ENCODE measurements at regions not wholly inside any gene's neighbourhood (a gene's known extent, or its start where the extent isn't known, plus 50 kb on each side); places are given as distances from the start of the nearest gene placed in this dataset.
"Not testable (repeated sequence)": the region's sequence is repeated elsewhere in the genome, so short reads cannot be mapped to it uniquely, and the experiment has no call there.

DNA sequence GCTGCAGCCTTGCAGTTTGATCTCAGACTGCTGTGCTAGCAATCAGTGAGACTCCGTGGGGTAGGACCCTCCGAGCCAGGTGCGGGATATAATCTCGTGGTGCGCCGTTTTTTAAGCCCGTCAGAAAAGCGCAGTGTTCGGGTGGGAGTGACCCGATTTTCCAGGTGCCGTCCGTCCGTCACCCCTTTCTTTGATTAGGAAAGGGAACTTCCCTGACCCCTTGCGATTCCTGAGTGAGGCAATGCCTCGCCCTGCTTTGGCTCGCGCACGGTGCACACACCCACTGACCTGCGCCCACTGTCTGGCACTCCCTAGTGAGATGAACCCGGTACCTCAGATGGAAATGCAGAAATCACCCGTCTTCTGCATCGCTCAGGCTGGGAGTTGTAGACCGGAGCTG is 203.2 kb downstream of the SNCAIP start:
- DNase-seq; H3K27ac ChIP-seq; intact Hi-C loops (cut with DNase I; ENCODE audit: low total_unique reads); H3K36me3 ChIP-seq; H3K27me3 ChIP-seq; H3K9me3 ChIP-seq; H3K4me1 ChIP-seq: not testable (repeated sequence)
- in situ Hi-C loops (cut with MboI; ENCODE audit: low pct_ligation_motif_present in 1 of 4, low pct_unique_long_range_greater_than_20kb in 1 of 4, low sequenced_read_pairs in 3 of 4): loop anchor here in 3 of 4 donors (25.0 kb wide), 4 partner anchors 822 to 1097 kb away; no protein-coding TSS in a partner anchor
- H3K4me3 ChIP-seq: peak overlapping the region in 1 of 4 donors; percentile 12
- 80 to 84% methylated on average over 3 to 23 of the region's 23 CpGs for WGBS, 2 donors (ENCODE audit: low coverage in 1 of 2)

DNA sequence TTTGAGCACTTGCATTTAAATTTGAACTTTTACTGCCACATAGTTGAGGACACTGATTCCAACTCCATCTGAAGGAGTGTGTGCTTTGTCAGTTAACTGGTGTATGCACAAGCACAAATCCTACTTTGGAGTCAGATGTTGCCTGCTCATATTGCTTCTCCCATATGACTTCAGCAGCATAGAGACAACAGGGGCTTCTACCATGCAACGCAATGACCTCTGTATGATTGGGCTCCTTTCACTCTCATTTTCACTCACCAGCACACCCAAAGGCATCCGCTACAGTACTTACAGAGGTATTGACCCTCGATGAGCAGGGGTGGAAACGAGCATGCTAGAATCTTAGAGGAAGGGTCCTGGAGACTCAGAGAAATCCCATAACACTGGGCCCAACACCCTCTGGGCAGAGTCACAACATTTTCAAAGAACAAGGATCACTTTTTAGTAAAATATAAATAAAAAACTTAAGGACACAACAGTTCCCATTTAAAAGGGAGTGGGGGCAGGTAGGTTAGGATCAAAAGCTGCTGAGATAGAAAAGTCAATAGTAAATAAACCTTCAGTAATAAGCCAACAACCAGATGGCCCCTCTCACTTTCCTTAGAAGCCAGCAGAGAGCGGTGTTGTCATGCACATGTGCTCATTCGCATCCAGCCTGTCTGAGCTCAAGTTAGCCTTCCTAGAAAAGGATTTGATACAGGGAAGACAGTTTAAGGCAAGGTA is 203.8 kb downstream of the SNCAIP start:
- Histone ChIP-seq H3K27me3 (no peaks in the 10 kb centered on the region), H3K4me1 (no peaks in the 10 kb centered on the region), H3K4me3 (no peak overlapping the region), H3K27ac (no peak overlapping the region), H3K9me3 (no peaks in the 10 kb centered on the region), H3K36me3 (no peaks in the 10 kb centered on the region)
- intact Hi-C loops (cut with DNase I; ENCODE audit: low total_unique reads): no loop called here
- in situ Hi-C loops (cut with MboI; ENCODE audit: low pct_ligation_motif_present in 1 of 4, low pct_unique_long_range_greater_than_20kb in 1 of 4, low sequenced_read_pairs in 3 of 4): loop anchor here in 3 of 4 donors (25.0 kb wide), 4 partner anchors 821 to 1096 kb away; no protein-coding TSS in a partner anchor
- TF ChIP-seq POLR2AphosphoS5 (IDR thresholded peaks at IDR 0.05) (no peak), CTCF (IDR thresholded peaks at IDR 0.05) (peak; percentile 52 to 64 (median 55))
- WGBS, 2 donors (ENCODE audit: low coverage in 1 of 2): 0 to 39% methylated on average over 2 to 6 of the region's 6 CpGs
- peak; percentile 25 for DNase-seq

DNA sequence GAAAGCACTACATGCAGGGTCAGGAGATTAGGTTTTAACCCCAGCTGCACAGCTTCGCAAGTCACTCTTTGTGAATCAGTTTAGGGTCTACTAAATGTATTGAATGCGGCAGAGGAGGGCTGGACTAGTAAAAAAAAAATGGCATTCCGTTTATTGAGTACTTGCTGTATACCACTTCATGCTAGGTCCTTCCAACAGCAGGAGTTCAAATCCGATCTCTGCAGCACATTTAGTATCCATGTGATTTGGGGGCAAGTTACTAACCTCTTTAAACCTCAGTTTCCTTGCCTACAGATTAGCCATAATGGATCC is 204.4 kb downstream of the SNCAIP start:
- H3K4me3 ChIP-seq: no peak overlapping the region
- no peaks in the 10 kb centered on the region for H3K27me3 ChIP-seq
- in situ Hi-C loops (cut with MboI; ENCODE audit: low pct_ligation_motif_present in 1 of 4, low pct_unique_long_range_greater_than_20kb in 1 of 4, low sequenced_read_pairs in 3 of 4): loop anchor here in 3 of 4 donors (25.0 kb wide), 4 partner anchors 821 to 1096 kb away; no protein-coding TSS in a partner anchor
- no peak for DNase-seq
- H3K9me3 ChIP-seq: no peaks in the 10 kb centered on the region
- no peaks in the 10 kb centered on the region for H3K4me1 ChIP-seq
- no peak overlapping the region for H3K27ac ChIP-seq
- WGBS, 2 donors (ENCODE audit: low coverage in 1 of 2): 69 to 78% methylated on average over 4 of the region's 4 CpGs
- TF ChIP-seq POLR2A (IDR thresholded peaks at IDR 0.05): no peak
- TF ChIP-seq CTCF (IDR thresholded peaks at IDR 0.05): no peak
- TF ChIP-seq EP300 (IDR thresholded peaks at IDR 0.05; ENCODE audit: low read depth): no peak
- TF ChIP-seq POLR2AphosphoS5 (IDR thresholded peaks at IDR 0.05): no peak
- H3K36me3 ChIP-seq: no peaks in the 10 kb centered on the region
- intact Hi-C loops (cut with DNase I; ENCODE audit: low total_unique reads): no loop called here

GRCh38 chr5:122517091-122517490 is 205.1 kb downstream of the SNCAIP start:
- intact Hi-C loops (cut with DNase I; ENCODE audit: low total_unique reads) (no loop called here), in situ Hi-C loops (cut with MboI; ENCODE audit: low pct_ligation_motif_present in 1 of 4, low pct_unique_long_range_greater_than_20kb in 1 of 4, low sequenced_read_pairs in 3 of 4) (loop anchor here in 3 of 4 donors (25.0 kb wide), 4 partner anchors 820 to 1095 kb away; no protein-coding TSS in a partner anchor)
- no peak for TF ChIP-seq POLR2A (IDR thresholded peaks at IDR 0.05)
- no peak for TF ChIP-seq EP300 (IDR thresholded peaks at IDR 0.05; ENCODE audit: low read depth)
- Histone ChIP-seq H3K9me3 (no peaks in the 10 kb centered on the region), H3K27ac (no peak overlapping the region), H3K4me3 (no peak overlapping the region), H3K4me1 (no peaks in the 10 kb centered on the region), H3K36me3 (no peaks in the 10 kb centered on the region), H3K27me3 (no peaks in the 10 kb centered on the region)
- 94 to 100% methylated on average over 1 of the region's 1 CpG for WGBS, 2 donors (ENCODE audit: low coverage in 1 of 2)
- DNase-seq: no peak

DNA sequence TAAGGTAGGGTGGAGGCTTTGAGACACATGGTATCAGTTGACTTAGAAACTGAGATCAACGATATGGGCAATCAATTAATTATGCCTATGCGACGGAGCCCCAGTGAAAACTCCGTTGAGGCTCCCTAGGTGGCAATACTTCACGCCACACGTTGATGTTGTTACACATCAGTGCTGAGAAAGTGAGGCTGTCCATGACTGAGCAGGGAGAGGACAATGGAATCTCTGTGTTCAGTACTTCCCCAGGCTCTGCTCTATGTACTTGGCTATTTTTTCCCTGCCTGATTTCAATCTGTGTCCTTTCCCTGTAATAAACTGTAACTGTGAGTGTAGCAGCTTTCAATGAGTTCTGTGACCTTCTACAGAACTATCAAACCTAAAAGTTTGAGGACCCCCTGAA is 211.7 kb downstream of the SNCAIP start:
- in situ Hi-C loops (cut with MboI; ENCODE audit: low pct_ligation_motif_present in 1 of 4, low pct_unique_long_range_greater_than_20kb in 1 of 4, low sequenced_read_pairs in 3 of 4) (loop anchor here in 3 of 4 donors (25.0 kb wide), 4 partner anchors 814 to 1089 kb away; no protein-coding TSS in a partner anchor), intact Hi-C loops (cut with DNase I; ENCODE audit: low total_unique reads) (no loop called here)
- H3K36me3 ChIP-seq: no peaks in the 10 kb centered on the region
- 70 to 90% methylated on average over 2 to 6 of the region's 6 CpGs for WGBS, 2 donors (ENCODE audit: low coverage in 1 of 2)
- H3K27me3 ChIP-seq: no peaks in the 10 kb centered on the region
- H3K4me3 ChIP-seq: no peak overlapping the region
- TF ChIP-seq EP300 (IDR thresholded peaks at IDR 0.05; ENCODE audit: low read depth): no peak
- TF ChIP-seq POLR2A (IDR thresholded peaks at IDR 0.05): no peak
- TF ChIP-seq POLR2AphosphoS5 (IDR thresholded peaks at IDR 0.05): no peak
- no peak for TF ChIP-seq CTCF (IDR thresholded peaks at IDR 0.05)
- no peaks in the 10 kb centered on the region for H3K4me1 ChIP-seq
- no peak overlapping the region for H3K27ac ChIP-seq
- DNase-seq: no peak
- H3K9me3 ChIP-seq: no peaks in the 10 kb centered on the region

All from transverse colon (tissue), 4 donors.